PC-3 (cell line): ENCODE measurements at regions not wholly inside any gene's neighbourhood (a gene's known extent, or its start where the extent isn't known, plus 50 kb on each side); places are given as distances from the start of the nearest gene placed in this dataset.

Experiments used
- EZH2phosphoT487 ChIP-seq: fragments of 300-600 bp; sonication (generic); IDR thresholded peaks from 2 replicates; pipeline ENCODE4 v1.6.1; 2018; ENCODE audit warnings: mild to moderate bottlenecking, antibody characterized with exemption, low read length, borderline replicate concordance
- TF ChIP-seq, protein P1 (sequence below): fragments of 300-600 bp; sonication (generic); conservative IDR thresholded peaks from 2 replicates; pipeline ENCODE4 v1.5.1; 2017; ENCODE audit warnings: antibody characterized with exemption, low read depth, mild to moderate bottlenecking, low read length

DNA sequence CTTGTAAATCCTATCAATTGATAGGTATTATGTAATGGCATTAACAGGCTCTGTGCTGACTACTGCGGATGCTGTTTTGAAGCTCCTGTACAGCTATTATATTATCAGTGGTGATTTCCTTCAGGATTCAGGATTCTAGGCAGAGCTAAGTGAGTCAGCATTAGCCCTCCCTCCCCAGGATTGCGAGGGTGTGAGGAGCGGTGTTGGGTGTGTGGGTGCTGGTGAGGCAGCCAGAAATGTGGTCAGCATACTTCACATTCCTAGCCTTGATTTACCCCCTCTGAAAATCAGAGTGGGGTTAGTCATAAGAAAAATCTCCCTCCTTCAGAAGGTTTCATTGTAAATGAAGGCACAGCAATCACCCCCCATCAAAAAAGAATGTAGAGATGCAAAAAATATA lies 72.5 kb downstream of the SNTN start:
- TF ChIP-seq, protein P1, sequence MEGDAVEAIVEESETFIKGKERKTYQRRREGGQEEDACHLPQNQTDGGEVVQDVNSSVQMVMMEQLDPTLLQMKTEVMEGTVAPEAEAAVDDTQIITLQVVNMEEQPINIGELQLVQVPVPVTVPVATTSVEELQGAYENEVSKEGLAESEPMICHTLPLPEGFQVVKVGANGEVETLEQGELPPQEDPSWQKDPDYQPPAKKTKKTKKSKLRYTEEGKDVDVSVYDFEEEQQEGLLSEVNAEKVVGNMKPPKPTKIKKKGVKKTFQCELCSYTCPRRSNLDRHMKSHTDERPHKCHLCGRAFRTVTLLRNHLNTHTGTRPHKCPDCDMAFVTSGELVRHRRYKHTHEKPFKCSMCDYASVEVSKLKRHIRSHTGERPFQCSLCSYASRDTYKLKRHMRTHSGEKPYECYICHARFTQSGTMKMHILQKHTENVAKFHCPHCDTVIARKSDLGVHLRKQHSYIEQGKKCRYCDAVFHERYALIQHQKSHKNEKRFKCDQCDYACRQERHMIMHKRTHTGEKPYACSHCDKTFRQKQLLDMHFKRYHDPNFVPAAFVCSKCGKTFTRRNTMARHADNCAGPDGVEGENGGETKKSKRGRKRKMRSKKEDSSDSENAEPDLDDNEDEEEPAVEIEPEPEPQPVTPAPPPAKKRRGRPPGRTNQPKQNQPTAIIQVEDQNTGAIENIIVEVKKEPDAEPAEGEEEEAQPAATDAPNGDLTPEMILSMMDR = no peak
- no peak for TF ChIP-seq EZH2phosphoT487
